ENCODE measurements at regions not wholly inside any gene's neighbourhood (a gene's known extent, or its start where the extent isn't known, plus 50 kb on each side); places are given as distances from the start of the nearest gene placed in this dataset.

DNA sequence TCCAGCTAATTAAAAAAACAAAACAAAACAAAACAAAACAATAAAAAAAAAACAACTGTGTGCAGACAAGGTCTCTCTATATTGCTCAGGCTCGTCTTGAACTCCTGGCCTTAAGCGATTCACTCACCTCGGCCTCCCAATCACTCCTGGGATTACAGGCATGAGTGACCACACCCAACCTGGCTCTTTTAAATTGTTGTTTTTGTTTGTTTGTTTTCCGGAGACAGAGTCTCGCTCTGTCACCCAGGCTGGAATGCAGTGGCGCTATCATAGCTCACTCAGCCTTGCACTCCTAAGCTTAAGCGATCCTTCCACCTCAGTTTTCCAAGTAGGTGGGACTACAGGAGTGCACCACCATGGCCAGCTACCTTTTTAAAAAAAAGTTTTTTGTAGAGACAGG, 201.6 kb downstream of the EN1 start:
- TF ChIP-seq, protein P1, sequence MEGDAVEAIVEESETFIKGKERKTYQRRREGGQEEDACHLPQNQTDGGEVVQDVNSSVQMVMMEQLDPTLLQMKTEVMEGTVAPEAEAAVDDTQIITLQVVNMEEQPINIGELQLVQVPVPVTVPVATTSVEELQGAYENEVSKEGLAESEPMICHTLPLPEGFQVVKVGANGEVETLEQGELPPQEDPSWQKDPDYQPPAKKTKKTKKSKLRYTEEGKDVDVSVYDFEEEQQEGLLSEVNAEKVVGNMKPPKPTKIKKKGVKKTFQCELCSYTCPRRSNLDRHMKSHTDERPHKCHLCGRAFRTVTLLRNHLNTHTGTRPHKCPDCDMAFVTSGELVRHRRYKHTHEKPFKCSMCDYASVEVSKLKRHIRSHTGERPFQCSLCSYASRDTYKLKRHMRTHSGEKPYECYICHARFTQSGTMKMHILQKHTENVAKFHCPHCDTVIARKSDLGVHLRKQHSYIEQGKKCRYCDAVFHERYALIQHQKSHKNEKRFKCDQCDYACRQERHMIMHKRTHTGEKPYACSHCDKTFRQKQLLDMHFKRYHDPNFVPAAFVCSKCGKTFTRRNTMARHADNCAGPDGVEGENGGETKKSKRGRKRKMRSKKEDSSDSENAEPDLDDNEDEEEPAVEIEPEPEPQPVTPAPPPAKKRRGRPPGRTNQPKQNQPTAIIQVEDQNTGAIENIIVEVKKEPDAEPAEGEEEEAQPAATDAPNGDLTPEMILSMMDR (IDR thresholded peaks at IDR 0.05): no peak
- no peak for TF ChIP-seq POLR2A (IDR thresholded peaks at IDR 0.05)

Measured in thyroid gland (tissue), 4 donors.